Neuronal stem cell (in vitro differentiated cells): ENCODE measurements at regions not wholly inside any gene's neighbourhood (a gene's known extent, or its start where the extent isn't known, plus 50 kb on each side); places are given as distances from the start of the nearest gene placed in this dataset.

Source experiments
- DNase-seq: peaks from one replicate; pipeline ENCODE4 v3.0.0-alpha.2; 2013; ENCODE audit warnings: low spot score
- H2AFZ ChIP-seq: one replicate; pipeline ENCODE4 v1.6.1; 2013; ENCODE audit warnings: mild to moderate bottlenecking, low read length, inconsistent platforms
- H2AK5ac ChIP-seq: 2 replicates; pipeline ENCODE4 v1.6.1; 2013; ENCODE audit warnings: low read depth, mild to moderate bottlenecking, inconsistent platforms, low read length, moderate library complexity, mixed read lengths
- H2BK120ac ChIP-seq: 2 replicates; pipeline ENCODE4 v1.6.1; 2013; ENCODE audit warnings: low read depth, mild to moderate bottlenecking, inconsistent platforms, low read length, moderate library complexity, mixed read lengths
- H2BK12ac ChIP-seq: one replicate; pipeline ENCODE4 v1.6.1; 2013; ENCODE audit warnings: low read length, inconsistent platforms
- H2BK15ac ChIP-seq: 2 replicates; pipeline ENCODE4 v1.6.1; 2013; ENCODE audit warnings: mild to moderate bottlenecking, low read length, inconsistent platforms, mixed read lengths
- H2BK5ac ChIP-seq: one replicate; pipeline ENCODE4 v1.6.1; 2013; ENCODE audit warnings: inconsistent platforms, mild to moderate bottlenecking, low read length, moderate library complexity
- H3K14ac ChIP-seq: one replicate; pipeline ENCODE4 v1.6.1; 2013; ENCODE audit warnings: low read length, inconsistent platforms
- H3K18ac ChIP-seq: 2 replicates; pipeline ENCODE4 v1.6.1; 2013; ENCODE audit warnings: low read length, inconsistent platforms
- H3K23ac ChIP-seq: 2 replicates; pipeline ENCODE4 v1.6.1; 2013; ENCODE audit warnings: low read depth, mild to moderate bottlenecking, mixed read lengths, low read length, inconsistent platforms; ENCODE audit not compliant: poor library complexity
- H3K27ac ChIP-seq: replicated peaks from 3 replicates; pipeline ENCODE4 v1.5.1; 2013; ENCODE audit warnings: low read length, inconsistent platforms
- H3K27me3 ChIP-seq, 3 experiments: 2 replicates each; pipeline ENCODE4 v1.6.1; 2013; ENCODE audit warnings: low read length in 3 of 3, mild to moderate bottlenecking in 2 of 3, inconsistent platforms in 1 of 3, low read depth in 1 of 3, mixed read lengths in 1 of 3, moderate library complexity in 1 of 3; ENCODE audit not compliant: control insufficient read depth in 3 of 3, insufficient read depth in 3 of 3
- H3K36me3 ChIP-seq, 2 donors: replicated peaks in 1 of 2; 2 replicates each; pipeline ENCODE4 v1.6.1; 2013; ENCODE audit warnings: low read length in 2 of 2; ENCODE audit not compliant: control insufficient read depth in 2 of 2, insufficient read depth in 2 of 2
- H3K4ac ChIP-seq: 2 replicates; pipeline ENCODE4 v1.6.1; 2013; ENCODE audit warnings: inconsistent platforms, mild to moderate bottlenecking, low read length, moderate library complexity
- H3K4me1 ChIP-seq, 2 donors: 1 replicate in 1 of 2; 2 replicates in 1 of 2; pipeline ENCODE4 v1.6.1; 2013; ENCODE audit warnings: low read length in 2 of 2, low read depth in 1 of 2; ENCODE audit not compliant: control insufficient read depth in 2 of 2, insufficient read depth in 1 of 2
- H3K4me2 ChIP-seq: one replicate; pipeline ENCODE4 v1.6.1; 2013; ENCODE audit warnings: mild to moderate bottlenecking, low read length, inconsistent platforms; ENCODE audit not compliant: insufficient read depth, poor library complexity, severe bottlenecking
- H3K4me3 ChIP-seq, 2 donors: 2 replicates each; pipeline ENCODE4 v1.5.1; 2013; ENCODE audit warnings: low read length in 2 of 2, mild to moderate bottlenecking in 2 of 2, inconsistent platforms in 1 of 2, moderate library complexity in 1 of 2
- H3K79me1 ChIP-seq: one replicate; pipeline ENCODE4 v1.6.1; 2013; ENCODE audit warnings: low read depth, mild to moderate bottlenecking, inconsistent platforms, low read length, moderate library complexity
- H3K9ac ChIP-seq: one replicate; pipeline ENCODE4 v1.6.1; 2013; ENCODE audit warnings: mild to moderate bottlenecking, low read depth, low read length, inconsistent platforms; ENCODE audit not compliant: poor library complexity
- H3K9me3 ChIP-seq, 2 donors: replicated peaks in 1 of 2; 2 replicates each; pipeline versions ENCODE3 to v1.6.1; 2013; ENCODE audit warnings: low read length in 2 of 2, mild to moderate bottlenecking in 2 of 2, inconsistent platforms in 1 of 2, low read depth in 1 of 2, mixed read lengths in 1 of 2, moderate library complexity in 1 of 2; ENCODE audit not compliant: control insufficient read depth in 2 of 2, insufficient read depth in 1 of 2
- H4K8ac ChIP-seq: one replicate; pipeline ENCODE4 v1.6.1; 2013; ENCODE audit warnings: low read depth, mild to moderate bottlenecking, inconsistent platforms, low read length, moderate library complexity
- H4K91ac ChIP-seq: one replicate; pipeline ENCODE4 v1.6.1; 2013; ENCODE audit warnings: low read length, low read depth, mild to moderate bottlenecking, inconsistent platforms; ENCODE audit not compliant: poor library complexity
- WGBS, 2 donors: extraction: QIAGEN DNeasy Blood & Tissue Kit; methylation state at CpG; one replicate each; pipeline ENCODE4 v1.1.7; 2013; ENCODE audit warnings: missing lambda C conversion rate in 2 of 2, mixed read lengths in 1 of 2; ENCODE audit not compliant: insufficient read length in 2 of 2, insufficient replicate concordance in 1 of 2; ENCODE audit errors: extremely low coverage in 2 of 2; 5-methylcytosine and 5-hydroxymethylcytosine counted together

DNA sequence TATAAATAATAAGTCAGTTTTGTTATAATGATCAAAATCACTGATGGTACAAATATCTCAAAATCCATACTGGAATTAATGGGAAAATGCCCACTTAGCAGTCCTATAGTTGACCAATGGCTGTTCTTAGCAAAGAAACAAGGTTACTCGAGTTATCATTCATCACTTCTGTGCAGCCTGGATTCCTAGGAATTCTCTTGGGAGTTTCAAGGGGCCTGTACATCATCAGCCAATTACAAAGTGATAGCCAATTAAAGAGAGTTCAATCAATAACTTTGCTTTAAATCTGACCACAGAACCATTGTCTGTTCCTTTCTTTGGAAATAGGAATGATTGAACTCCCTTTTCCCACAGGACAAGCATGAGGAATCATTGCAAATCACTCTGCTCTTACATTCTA, 205.5 kb downstream of the PCDH19 start:
- no peak overlapping the region for H3K4ac ChIP-seq
- no peak overlapping the region for H2BK15ac ChIP-seq
- no peak overlapping the region for H2BK120ac ChIP-seq
- H3K27me3 ChIP-seq: no peaks in the 10 kb centered on the region
- H3K79me1 ChIP-seq: no peaks in the 10 kb centered on the region
- H2AFZ ChIP-seq: no peak overlapping the region
- H3K23ac ChIP-seq: no peak overlapping the region
- WGBS, 2 donors: no CpG with 5 or more reads among the region's 1 CpG
- no peak overlapping the region for H3K4me2 ChIP-seq
- no peak overlapping the region for H3K18ac ChIP-seq
- H3K14ac ChIP-seq: no peak overlapping the region
- no peak overlapping the region for H4K91ac ChIP-seq
- no peak overlapping the region for H4K8ac ChIP-seq
- DNase-seq: no peak
- H2BK12ac ChIP-seq: no peak overlapping the region
- H3K9ac ChIP-seq: no peak overlapping the region
- no peak overlapping the region for H3K27ac ChIP-seq
- no peak overlapping the region for H2AK5ac ChIP-seq
- H3K9me3 ChIP-seq: no peaks in the 10 kb centered on the region
- H2BK5ac ChIP-seq: no peak overlapping the region
- H3K4me1 ChIP-seq: peaks cover 0 to 2% of the 10 kb centered on the region in 2 donors
- H3K4me3 ChIP-seq: no peak overlapping the region
- no peaks in the 10 kb centered on the region for H3K36me3 ChIP-seq

DNA sequence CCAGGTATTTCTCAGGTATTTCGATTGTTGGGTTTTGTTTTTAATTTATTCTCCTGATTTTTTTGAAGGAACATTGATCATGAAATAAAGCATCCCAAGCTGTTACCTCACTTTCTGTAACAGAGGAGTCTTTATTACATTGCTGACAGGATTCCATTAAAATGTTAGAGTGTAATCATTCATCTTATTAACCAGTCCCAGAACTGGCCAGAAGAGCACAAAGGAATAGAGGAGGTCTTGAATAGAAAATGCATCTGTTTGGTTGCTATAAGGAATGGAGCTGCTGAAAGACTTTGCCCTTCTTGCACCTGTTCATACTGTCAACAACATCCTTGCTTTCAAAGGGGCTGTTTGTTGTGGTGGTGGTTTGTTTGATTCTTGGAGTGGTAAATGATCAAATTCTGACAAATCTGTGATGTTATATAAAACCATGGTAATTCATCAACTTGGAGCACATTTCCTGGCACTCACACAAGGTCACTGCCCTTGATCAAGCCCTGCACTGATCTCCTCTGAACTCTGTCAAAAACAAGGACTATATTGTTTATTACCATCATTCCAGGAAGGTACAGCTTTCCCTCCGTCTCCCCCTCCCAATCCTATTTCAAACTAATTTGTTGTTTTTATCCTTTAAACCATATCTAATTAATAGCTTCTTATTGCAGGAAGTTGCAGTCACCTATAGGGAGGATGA, 215.8 kb downstream of the PCDH19 start:
- Histone ChIP-seq H4K8ac (no peak overlapping the region), H2BK12ac (no peak overlapping the region)
- WGBS, 2 donors: 100% methylated on average over 1 of the region's 2 CpGs; no CpG with 5 or more reads in 1 of the 2 donors

More for the DNA sequence above, 215.8 kb downstream of the PCDH19 start:
- Histone ChIP-seq H3K9me3 (no peaks in the 10 kb centered on the region), H3K9ac (no peak overlapping the region), H2AK5ac (no peak overlapping the region), H3K79me1 (no peaks in the 10 kb centered on the region), H3K36me3 (no peaks in the 10 kb centered on the region), H2AFZ (no peak overlapping the region), H2BK120ac (no peak overlapping the region), H3K4me1 (no peaks in the 10 kb centered on the region), H3K4me2 (no peak overlapping the region), H3K23ac (no peak overlapping the region), H2BK15ac (no peak overlapping the region), H3K4ac (no peak overlapping the region), H3K27ac (no peak overlapping the region), H3K27me3 (no peaks in the 10 kb centered on the region), H3K18ac (no peak overlapping the region), H3K4me3 (no peak overlapping the region), H2BK5ac (no peak overlapping the region), H4K91ac (no peak overlapping the region), H3K14ac (no peak overlapping the region)
- no peak for DNase-seq
